Lower leg skin (tissue), 4 donors: ENCODE measurements at regions not wholly inside any gene's neighbourhood (a gene's known extent, or its start where the extent isn't known, plus 50 kb on each side); places are given as distances from the start of the nearest gene placed in this dataset.

Source experiments
- DNase-seq, 2 donors: peaks; one replicate each; pipeline ENCODE4 v3.0.0-alpha.2; 2019; ENCODE audit warnings: low spot score in 2 of 2
- H3K4me3 ChIP-seq: fragments of 200-600 bp; sonication (generic); 2 replicates; pipeline ENCODE4 v1.5.1; 2017; ENCODE audit warnings: mild to moderate bottlenecking, low read depth; ENCODE audit not compliant: poor library complexity, severe bottlenecking
- POLR2A ChIP-seq, 2 donors: fragments of 450-650 bp; IDR thresholded peaks; one replicate each; pipeline ENCODE4 v1.6.1; 2016 to 2017; ENCODE audit warnings: antibody characterized with exemption in 2 of 2, mild to moderate bottlenecking in 1 of 2, moderate library complexity in 1 of 2
- WGBS, 2 donors: methylation state at CpG; one replicate each; pipeline ENCODE4 v1.1.5; 2018; 5-methylcytosine and 5-hydroxymethylcytosine counted together
- intact Hi-C: fragments of 100-400 bp; cut with DNase I; formaldehyde crosslinking; loops from one replicate; pipeline ENCODE4 v1.15.0; 2023; ENCODE audit warnings: low total_unique reads
- TF ChIP-seq, protein P1 (sequence below), 3 donors: fragments of 450-650 bp; IDR thresholded peaks; one replicate each; pipeline ENCODE4 v1.5.1; 2016; ENCODE audit warnings: antibody characterized with exemption in 3 of 3, mild to moderate bottlenecking in 3 of 3, moderate library complexity in 2 of 3

DNA sequence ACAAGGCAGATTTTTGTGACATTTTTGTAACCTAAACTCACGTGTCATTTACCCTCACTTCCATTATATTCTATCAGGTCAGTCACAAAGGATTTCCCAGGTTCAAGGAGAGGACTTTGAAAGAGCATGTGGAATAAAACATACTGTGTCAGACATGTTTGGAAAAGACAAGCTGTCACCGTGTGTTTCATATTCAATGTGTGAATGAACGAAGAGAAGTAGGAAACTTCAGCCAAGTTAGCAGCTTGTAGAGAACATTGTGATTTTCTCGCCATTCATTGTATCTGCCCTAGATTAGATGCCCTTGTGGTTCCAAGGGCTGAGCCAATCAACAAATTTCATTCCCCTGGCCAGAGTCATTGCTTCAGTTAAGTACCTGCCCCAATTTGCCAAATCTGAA is 2288.9 kb upstream of the PCDH20 start:
- WGBS, 2 donors, result 60 to 66% methylated on average over 4 of the region's 4 CpGs
- no peak overlapping the region for H3K4me3 ChIP-seq
- DNase-seq, result no peak

DNA sequence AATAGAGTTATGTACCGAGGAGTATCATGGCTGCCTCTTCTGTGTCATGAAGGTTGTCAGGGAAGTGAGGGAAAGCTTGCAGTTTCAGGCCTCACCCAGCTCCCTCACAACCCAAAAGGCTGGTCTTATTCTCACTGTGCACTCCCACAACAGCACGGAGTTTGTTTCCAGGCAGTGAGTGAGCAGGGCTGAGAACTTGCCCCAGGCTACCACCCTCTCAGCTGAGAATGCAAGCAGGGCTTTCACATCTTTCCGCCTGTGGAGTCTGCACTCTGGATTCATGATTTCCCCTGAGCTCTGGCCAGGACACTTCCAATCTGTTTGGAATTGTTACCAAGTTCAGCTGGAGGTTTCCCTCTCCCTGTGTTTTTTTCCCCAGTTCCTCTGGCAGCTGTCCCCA is 2284.7 kb upstream of the PCDH20 start:
- DNase-seq, result no peak
- 50 to 80% methylated on average over 3 of the region's 3 CpGs for WGBS, 2 donors
- intact Hi-C loops, result loop anchor here (10.0 kb wide), 1 partner anchor 576 kb away; no protein-coding TSS in a partner anchor

More for the DNA sequence above, 2288.9 kb upstream of the PCDH20 start:
- TF ChIP-seq POLR2A (IDR thresholded peaks at IDR 0.05), result no peak
- TF ChIP-seq, protein P1, sequence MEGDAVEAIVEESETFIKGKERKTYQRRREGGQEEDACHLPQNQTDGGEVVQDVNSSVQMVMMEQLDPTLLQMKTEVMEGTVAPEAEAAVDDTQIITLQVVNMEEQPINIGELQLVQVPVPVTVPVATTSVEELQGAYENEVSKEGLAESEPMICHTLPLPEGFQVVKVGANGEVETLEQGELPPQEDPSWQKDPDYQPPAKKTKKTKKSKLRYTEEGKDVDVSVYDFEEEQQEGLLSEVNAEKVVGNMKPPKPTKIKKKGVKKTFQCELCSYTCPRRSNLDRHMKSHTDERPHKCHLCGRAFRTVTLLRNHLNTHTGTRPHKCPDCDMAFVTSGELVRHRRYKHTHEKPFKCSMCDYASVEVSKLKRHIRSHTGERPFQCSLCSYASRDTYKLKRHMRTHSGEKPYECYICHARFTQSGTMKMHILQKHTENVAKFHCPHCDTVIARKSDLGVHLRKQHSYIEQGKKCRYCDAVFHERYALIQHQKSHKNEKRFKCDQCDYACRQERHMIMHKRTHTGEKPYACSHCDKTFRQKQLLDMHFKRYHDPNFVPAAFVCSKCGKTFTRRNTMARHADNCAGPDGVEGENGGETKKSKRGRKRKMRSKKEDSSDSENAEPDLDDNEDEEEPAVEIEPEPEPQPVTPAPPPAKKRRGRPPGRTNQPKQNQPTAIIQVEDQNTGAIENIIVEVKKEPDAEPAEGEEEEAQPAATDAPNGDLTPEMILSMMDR (IDR thresholded peaks at IDR 0.05), result no peak
- intact Hi-C loops, result loop anchor here (10.0 kb wide), 1 partner anchor 580 kb away; no protein-coding TSS in a partner anchor

DNA sequence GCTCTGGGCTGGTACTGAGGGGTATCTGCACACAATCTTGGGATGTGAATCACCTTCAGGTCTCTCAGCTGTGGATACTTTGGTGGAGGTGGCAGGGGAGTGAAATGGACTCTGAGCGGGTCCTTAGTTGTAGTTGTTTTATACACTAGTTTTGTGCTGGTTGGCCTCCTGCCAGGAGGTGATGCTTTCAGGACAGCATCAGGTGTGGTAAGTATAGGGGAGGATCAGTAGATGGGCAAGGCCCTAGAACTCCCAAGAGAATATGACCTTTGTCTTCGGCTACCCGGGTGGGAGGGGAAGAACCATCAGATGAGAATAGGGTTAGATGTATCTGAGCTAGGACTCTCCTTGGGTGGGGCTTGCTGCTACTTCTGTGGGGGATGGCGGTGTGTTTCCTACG is 2284.3 kb upstream of the PCDH20 start:
- 85 to 96% methylated on average over 5 of the region's 5 CpGs for WGBS, 2 donors
- TF ChIP-seq, protein P1 (IDR thresholded peaks at IDR 0.05), result no peak
- TF ChIP-seq POLR2A (IDR thresholded peaks at IDR 0.05), result no peak
- H3K4me3 ChIP-seq, result no peak overlapping the region
- intact Hi-C loops, result loop anchor here (10.0 kb wide), 1 partner anchor 575 kb away; no protein-coding TSS in a partner anchor
- peak in 1 of 2 donors; percentile 54 for DNase-seq

More for the DNA sequence above, 2284.7 kb upstream of the PCDH20 start:
- no peak overlapping the region for H3K4me3 ChIP-seq
- TF ChIP-seq, protein P1 (IDR thresholded peaks at IDR 0.05), result no peak
- TF ChIP-seq POLR2A (IDR thresholded peaks at IDR 0.05), result no peak

DNA sequence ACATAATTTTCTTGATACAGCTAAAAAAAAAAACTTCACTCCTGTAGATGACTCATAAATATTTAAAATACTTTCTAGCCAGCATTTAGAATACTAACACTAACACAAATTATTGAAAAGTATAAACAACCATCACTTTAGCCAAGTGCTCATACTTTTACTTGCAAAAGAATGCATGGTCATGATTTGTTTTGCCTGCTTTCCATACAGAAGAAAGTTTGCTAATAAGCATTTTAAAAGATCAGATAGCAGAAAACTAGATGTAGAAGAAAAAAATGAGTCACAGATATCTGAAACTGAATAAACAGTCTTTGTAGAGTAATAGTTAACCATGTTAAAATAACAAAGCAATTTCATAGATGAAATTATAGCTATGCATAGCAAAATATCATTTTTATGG is 2280.4 kb upstream of the PCDH20 start:
- H3K4me3 ChIP-seq, result no peak overlapping the region
- intact Hi-C loops, result no loop called here
- no peak for DNase-seq
- no peak for TF ChIP-seq POLR2A (IDR thresholded peaks at IDR 0.05)
- TF ChIP-seq, protein P1 (IDR thresholded peaks at IDR 0.05), result no peak

DNA sequence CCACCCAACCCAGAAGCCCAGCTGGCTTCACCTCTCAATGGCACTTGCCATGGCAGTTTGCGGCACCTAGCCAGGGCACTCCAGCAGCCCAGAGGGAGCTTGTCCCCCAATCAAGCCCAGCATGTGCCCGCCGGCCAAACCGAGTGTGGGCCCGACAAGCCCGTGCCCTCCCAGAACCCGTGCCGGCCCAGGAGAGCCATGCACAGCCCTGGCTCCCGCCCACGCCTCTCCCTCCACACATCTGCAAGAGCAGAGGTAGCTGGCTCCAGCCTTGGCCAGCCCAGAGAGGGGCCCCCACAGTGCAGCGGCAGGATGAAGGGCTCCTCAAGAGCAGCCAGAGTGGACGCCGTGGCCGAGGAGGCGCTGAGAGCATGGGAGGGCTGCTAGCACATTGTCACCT is 2278.0 kb upstream of the PCDH20 start:
- 87 to 99% methylated on average over 13 to 15 of the region's 15 CpGs for WGBS, 2 donors
- TF ChIP-seq POLR2A (IDR thresholded peaks at IDR 0.05), result no peak
- TF ChIP-seq, protein P1 (IDR thresholded peaks at IDR 0.05), result no peak
- peak in 1 of 2 donors; percentile 76 for DNase-seq
- intact Hi-C loops, result no loop called here
- no peak overlapping the region for H3K4me3 ChIP-seq

DNA sequence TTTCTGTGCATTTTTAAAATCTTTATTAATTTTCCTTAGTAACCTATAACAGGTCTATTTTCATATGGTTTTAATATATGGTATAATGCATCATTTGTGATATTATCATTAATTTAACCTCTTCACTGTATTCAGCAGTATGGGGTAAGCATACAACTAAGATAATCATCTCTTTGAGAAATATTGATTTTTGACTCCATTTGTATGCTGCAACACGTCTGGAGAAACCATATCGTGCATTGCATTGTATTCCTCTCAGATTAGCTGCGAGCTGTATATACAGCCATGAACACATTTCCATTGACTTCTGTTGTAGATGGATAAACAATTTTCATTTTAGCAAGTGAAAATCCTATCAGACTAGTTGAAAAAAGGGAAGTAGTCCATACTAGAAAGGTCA is 2275.8 kb upstream of the PCDH20 start:
- WGBS, 2 donors, result 86 to 93% methylated on average over 3 of the region's 3 CpGs
- TF ChIP-seq, protein P1 (IDR thresholded peaks at IDR 0.05), result no peak
- TF ChIP-seq POLR2A (IDR thresholded peaks at IDR 0.05), result no peak
- no peak for DNase-seq
- H3K4me3 ChIP-seq, result no peak overlapping the region
- intact Hi-C loops, result no loop called here
